ENCODE measurements at regions not wholly inside any gene's neighbourhood (a gene's known extent, or its start where the extent isn't known, plus 50 kb on each side); places are given as distances from the start of the nearest gene placed in this dataset.
"Not testable (repeated sequence)": the region's sequence is repeated elsewhere in the genome, so short reads cannot be mapped to it uniquely, and the experiment has no call there.

GRCh38 chr3:44110648-44111047 lies 131.0 kb upstream of the TOPAZ1 start:
- DNase-seq (ENCODE audit: low read depth in 4 of 4, low spot score in 3 of 4), result no peak

GRCh38 chr3:44111482-44111881 lies 130.2 kb upstream of the TOPAZ1 start:
- DNase-seq (ENCODE audit: low read depth in 4 of 4, low spot score in 3 of 4), result no peak

- no peak for DNase-seq (ENCODE audit: low read depth in 4 of 4, low spot score in 3 of 4)
Observed at GRCh38 chr3:44114142-44114541, 127.5 kb upstream of the TOPAZ1 start.

- DNase-seq (ENCODE audit: low read depth in 4 of 4, low spot score in 3 of 4), result no peak
Observed at GRCh38 chr3:44117239-44117638, 124.4 kb upstream of the TOPAZ1 start.

GRCh38 chr3:44117736-44118135 lies 124.0 kb upstream of the TOPAZ1 start:
- no peak for DNase-seq (ENCODE audit: low read depth in 4 of 4, low spot score in 3 of 4)

GRCh38 chr3:44120721-44121582 lies 120.7 kb upstream of the TOPAZ1 start:
- DNase-seq (ENCODE audit: low read depth in 4 of 4, low spot score in 3 of 4), result no peak

GRCh38 chr3:44125246-44125645 lies 116.4 kb upstream of the TOPAZ1 start:
- no peak for DNase-seq (ENCODE audit: low read depth in 4 of 4, low spot score in 3 of 4)

GRCh38 chr3:44125882-44126281 lies 115.8 kb upstream of the TOPAZ1 start:
- no peak for DNase-seq (ENCODE audit: low read depth in 4 of 4, low spot score in 3 of 4)

- no peak for DNase-seq (ENCODE audit: low read depth in 4 of 4, low spot score in 3 of 4)
Observed at GRCh38 chr3:44128057-44128775, 113.5 kb upstream of the TOPAZ1 start.

- DNase-seq (ENCODE audit: low read depth in 4 of 4, low spot score in 3 of 4), result no peak
Observed at GRCh38 chr3:44130249-44130648, 111.4 kb upstream of the TOPAZ1 start.

GRCh38 chr3:44132061-44132460 lies 109.6 kb upstream of the TOPAZ1 start:
- no peak for DNase-seq (ENCODE audit: low read depth in 4 of 4, low spot score in 3 of 4)

- DNase-seq (ENCODE audit: low read depth in 4 of 4, low spot score in 3 of 4), result no peak
Observed at GRCh38 chr3:44132593-44132992, 109.1 kb upstream of the TOPAZ1 start.

- DNase-seq (ENCODE audit: low read depth in 4 of 4, low spot score in 3 of 4), result peak in 3 of 4 donors; percentile 12 to 26 (median 12)
Observed at GRCh38 chr3:44136421-44136820, 105.3 kb upstream of the TOPAZ1 start.

GRCh38 chr3:44146073-44146472 lies 95.6 kb upstream of the TOPAZ1 start:
- no peak for DNase-seq (ENCODE audit: low read depth in 4 of 4, low spot score in 3 of 4)

- no peak for DNase-seq (ENCODE audit: low read depth in 4 of 4, low spot score in 3 of 4)
Observed at GRCh38 chr3:44159696-44160300, 81.9 kb upstream of the TOPAZ1 start.

GRCh38 chr3:44160818-44161217 lies 80.9 kb upstream of the TOPAZ1 start:
- DNase-seq (ENCODE audit: low read depth in 4 of 4, low spot score in 3 of 4), result no peak

- no peak for DNase-seq (ENCODE audit: low read depth in 4 of 4, low spot score in 3 of 4)
Observed at GRCh38 chr3:44171891-44172290, 69.8 kb upstream of the TOPAZ1 start.

GRCh38 chr3:44172701-44173100 lies 69.0 kb upstream of the TOPAZ1 start:
- not testable (repeated sequence) for DNase-seq (ENCODE audit: low read depth in 4 of 4, low spot score in 3 of 4)

- DNase-seq (ENCODE audit: low read depth in 4 of 4, low spot score in 3 of 4), result no peak
Observed at GRCh38 chr3:44173263-44173662, 68.4 kb upstream of the TOPAZ1 start.

GRCh38 chr3:44175070-44175469 lies 66.6 kb upstream of the TOPAZ1 start:
- DNase-seq (ENCODE audit: low read depth in 4 of 4, low spot score in 3 of 4), result no peak

GRCh38 chr3:44179246-44179645 lies 62.4 kb upstream of the TOPAZ1 start:
- DNase-seq (ENCODE audit: low read depth in 4 of 4, low spot score in 3 of 4), result no peak

Measured in right renal pelvis (tissue), 4 donors.